IPS-NIHi7 (cell line): ENCODE measurements at regions not wholly inside any gene's neighbourhood (a gene's known extent, or its start where the extent isn't known, plus 50 kb on each side); places are given as distances from the start of the nearest gene placed in this dataset.

Source experiments
- DNase-seq: peaks from one replicate; pipeline ENCODE4 v3.0.0; 2012; ENCODE audit warnings: mixed read lengths; ENCODE audit errors: extremely low spot score

- no peak for DNase-seq
These were observed 607.3 kb downstream of the NCAM2 start for GRCh38 chr21:21605521-21605920.

GRCh38 chr21:21606041-21606440 lies 607.8 kb downstream of the NCAM2 start:
- no peak for DNase-seq

- DNase-seq: peak; percentile 15
These were observed 614.3 kb downstream of the NCAM2 start for GRCh38 chr21:21612466-21612865.

DNA sequence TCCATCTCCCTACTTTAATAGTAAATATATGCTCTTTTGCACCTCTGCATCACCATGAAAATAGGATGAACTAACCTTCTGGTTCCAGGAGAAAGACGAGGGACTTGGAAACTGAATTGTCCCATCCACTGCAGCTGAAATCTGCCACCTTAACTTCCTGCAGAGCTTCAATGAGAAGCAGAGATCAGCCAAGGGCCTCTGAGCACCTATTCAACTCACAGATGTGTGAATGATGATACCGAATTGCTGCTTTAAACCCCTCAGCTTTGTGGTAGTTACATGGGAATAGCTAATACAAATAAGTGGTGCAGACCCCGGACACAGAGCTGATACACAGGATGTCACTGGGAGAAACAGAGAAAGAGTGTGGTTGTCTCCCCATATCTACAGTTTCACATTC lies 616.8 kb downstream of the NCAM2 start:
- DNase-seq: no peak

GRCh38 chr21:21622460-21623234 lies 624.4 kb downstream of the NCAM2 start:
- no peak for DNase-seq

GRCh38 chr21:21624674-21625073 lies 626.5 kb downstream of the NCAM2 start:
- no peak for DNase-seq

GRCh38 chr21:21631961-21632360 lies 633.8 kb downstream of the NCAM2 start:
- DNase-seq: no peak

GRCh38 chr21:21632926-21633325 lies 634.7 kb downstream of the NCAM2 start:
- DNase-seq: no peak

DNA sequence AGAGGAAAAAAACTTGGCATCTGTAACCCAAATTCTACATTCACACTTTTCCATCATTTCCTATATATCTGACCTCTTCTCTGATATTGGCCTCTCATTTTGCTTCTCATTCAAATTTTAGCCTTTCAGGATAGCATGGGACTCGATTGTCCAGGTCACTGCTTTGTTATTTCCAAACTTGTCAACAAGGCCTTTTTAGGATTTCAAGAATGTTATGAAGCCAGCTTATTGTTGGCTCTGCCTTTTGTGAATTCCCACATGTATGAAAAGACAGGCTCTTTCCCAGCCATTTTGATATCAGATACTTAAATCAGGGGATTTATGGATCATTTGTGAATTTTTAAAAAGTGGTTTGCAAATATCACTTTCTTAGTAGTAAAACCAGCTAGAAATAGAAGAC lies 663.5 kb downstream of the NCAM2 start:
- DNase-seq: no peak

- no peak for DNase-seq
These were observed 664.6 kb downstream of the NCAM2 start for GRCh38 chr21:21662776-21663175.

DNA sequence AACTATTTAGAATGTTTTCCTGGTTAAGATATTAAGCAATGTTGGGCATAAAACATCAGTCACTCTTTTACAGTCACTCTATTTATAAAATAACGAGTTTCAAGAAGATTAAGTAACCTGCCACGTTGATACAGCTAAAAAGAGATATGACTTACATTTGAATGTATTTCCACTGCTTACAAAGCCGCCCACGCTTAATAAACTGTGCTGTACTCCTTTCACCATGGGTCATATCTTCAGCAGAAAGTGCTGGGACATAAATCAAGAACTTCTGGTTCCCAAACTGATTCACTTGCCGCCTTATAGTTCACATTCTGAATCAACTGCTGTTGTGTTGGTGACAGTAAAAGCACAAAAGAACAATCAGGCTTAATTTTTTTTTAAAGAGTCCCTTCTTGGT lies 666.7 kb downstream of the NCAM2 start:
- no peak for DNase-seq

GRCh38 chr21:21666689-21667088 lies 668.5 kb downstream of the NCAM2 start:
- DNase-seq: no peak

DNA sequence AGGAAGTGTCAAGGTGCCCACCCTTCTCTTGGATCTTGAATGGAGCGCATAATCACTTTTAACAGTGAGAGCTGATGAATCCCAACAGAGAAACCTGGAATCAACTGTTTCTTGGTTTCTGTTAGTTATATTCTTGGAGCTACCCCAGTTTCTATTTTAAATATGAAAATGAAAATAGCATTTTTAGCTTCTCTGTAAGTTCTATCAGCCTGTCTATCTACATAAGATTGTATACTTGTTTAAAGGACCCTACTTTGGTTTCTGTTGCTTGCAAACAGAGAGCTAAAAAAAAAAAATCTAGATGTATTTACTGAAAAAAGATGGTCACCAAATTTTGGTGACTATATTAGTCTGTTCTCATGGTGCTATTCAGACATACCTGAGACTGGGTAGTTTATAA lies 670.0 kb downstream of the NCAM2 start:
- no peak for DNase-seq

DNA sequence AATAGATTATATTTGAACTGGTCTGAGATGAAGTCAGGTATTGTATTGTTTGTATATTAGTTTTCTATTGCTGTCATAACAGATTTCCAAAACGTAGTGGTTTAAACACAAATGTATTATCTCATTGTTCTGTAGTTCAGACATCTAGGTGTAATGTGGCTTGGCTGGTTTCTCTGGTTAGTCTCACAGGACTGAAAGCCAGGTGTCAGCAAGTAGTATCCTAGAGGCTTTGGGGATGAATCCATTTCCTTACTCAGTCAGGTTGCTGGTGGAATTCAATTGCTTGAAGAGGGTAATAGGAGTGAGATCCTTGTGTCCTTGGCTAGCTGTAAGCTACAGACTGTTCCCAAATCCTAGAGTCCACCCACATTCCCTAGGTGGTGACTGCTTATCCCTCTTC lies 675.8 kb downstream of the NCAM2 start:
- DNase-seq: no peak

GRCh38 chr21:21675601-21676000 lies 677.4 kb downstream of the NCAM2 start:
- DNase-seq: no peak

- DNase-seq: no peak
These were observed 684.0 kb downstream of the NCAM2 start for GRCh38 chr21:21682172-21682571.

GRCh38 chr21:21688889-21689288 lies 690.7 kb downstream of the NCAM2 start:
- DNase-seq: peak; percentile 29

DNA sequence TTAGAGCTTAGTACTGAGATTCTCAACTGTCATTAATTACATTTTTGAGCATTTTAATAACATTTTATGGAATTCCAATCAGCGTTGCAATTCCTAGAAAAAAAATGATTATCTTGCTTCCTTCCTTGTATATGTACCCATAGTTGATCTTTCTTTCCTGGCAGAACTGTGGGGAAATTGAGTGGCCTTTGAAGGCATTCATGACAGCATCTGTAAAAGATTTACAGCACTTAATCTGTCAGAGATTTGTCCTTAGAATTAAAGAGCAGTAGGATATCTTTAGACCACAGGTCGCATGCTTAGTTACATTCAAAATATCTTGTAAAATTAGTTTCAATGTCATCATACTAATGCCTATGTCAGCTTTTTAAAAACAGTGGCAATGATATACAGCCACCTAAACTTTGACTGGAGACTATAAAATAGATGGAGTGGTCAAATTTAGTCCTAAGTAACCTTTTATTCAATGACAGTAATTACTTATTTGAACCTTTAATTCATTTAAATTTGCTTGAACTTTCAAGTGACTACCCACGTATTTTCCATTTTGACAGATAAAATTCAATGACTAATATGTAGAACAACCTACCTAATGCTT lies 692.0 kb downstream of the NCAM2 start:
- DNase-seq: no peak

DNA sequence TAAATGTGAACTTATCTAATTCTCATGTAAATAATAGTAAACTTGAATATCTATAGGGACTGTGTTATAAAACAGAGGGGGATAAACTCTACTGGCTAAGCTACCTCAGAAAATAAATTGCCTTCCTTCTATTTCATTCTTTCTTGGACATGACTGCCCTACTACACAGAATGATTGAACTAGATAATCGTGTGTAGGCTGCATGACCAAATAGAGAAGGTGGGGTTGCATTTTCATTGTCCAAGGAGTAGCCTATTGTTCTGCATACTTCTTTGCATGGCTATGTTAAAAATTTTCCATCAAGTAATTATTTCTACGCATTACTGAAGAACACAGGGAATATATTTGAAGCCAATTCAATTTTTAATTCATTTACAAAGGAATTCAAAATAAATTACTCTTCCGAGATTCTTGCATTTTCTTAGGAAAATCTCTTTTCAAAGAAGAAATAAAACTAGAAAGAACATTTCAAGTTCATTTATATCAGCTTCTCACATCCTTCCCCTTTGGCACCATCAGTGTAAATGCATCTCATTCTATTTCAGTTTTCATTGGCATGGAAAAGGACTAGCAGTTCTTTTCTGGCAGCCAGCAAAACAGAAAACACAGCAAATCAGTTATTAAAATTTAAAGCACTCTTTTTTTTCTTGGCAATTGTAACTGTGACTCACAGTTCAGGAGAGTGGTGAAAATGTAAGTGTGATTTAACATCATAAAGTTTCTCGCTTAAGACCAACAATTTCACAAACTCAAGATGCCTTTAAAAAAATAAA lies 714.7 kb downstream of the NCAM2 start:
- DNase-seq: no peak

DNA sequence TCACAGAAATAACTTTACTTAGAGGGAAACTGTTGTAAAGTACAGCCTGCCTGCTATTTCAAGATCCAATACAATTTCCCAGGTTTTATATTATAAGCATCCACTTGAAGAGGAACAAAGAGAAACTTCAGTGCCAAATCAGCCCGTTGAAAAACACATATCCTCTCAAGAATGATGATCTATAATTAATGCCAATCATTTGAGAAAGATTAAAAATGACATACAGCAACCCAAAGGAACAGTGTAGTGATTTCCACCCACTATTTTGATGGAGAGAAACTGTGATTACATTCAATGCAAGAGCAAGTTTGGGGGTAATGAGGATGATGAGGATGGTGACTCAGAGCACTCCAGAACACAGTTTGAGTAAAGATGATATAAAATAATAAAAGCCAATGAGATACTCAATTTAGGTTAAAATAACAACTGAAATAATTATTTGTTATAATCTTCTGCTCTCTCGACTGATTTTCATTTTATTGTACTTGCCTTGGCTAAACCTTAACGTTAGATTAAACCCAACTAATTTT lies 715.5 kb downstream of the NCAM2 start:
- no peak for DNase-seq

- DNase-seq: no peak
These were observed 716.2 kb downstream of the NCAM2 start for GRCh38 chr21:21714426-21714825.

- DNase-seq: no peak
These were observed 717.2 kb downstream of the NCAM2 start for GRCh38 chr21:21715266-21715969.
